ENCODE measurements at regions not wholly inside any gene's neighbourhood (a gene's known extent, or its start where the extent isn't known, plus 50 kb on each side); places are given as distances from the start of the nearest gene placed in this dataset.

- no peak for TF ChIP-seq POLR2AphosphoS5 (IDR thresholded peaks at IDR 0.05; ENCODE audit: low read depth, low read length)
- TF ChIP-seq FOXP2 (optimal IDR thresholded peaks at IDR 0.05; ENCODE audit: borderline replicate concordance, extremely low read depth, extremely low read length, insufficient read depth), result no peak
- TF ChIP-seq, protein P1, sequence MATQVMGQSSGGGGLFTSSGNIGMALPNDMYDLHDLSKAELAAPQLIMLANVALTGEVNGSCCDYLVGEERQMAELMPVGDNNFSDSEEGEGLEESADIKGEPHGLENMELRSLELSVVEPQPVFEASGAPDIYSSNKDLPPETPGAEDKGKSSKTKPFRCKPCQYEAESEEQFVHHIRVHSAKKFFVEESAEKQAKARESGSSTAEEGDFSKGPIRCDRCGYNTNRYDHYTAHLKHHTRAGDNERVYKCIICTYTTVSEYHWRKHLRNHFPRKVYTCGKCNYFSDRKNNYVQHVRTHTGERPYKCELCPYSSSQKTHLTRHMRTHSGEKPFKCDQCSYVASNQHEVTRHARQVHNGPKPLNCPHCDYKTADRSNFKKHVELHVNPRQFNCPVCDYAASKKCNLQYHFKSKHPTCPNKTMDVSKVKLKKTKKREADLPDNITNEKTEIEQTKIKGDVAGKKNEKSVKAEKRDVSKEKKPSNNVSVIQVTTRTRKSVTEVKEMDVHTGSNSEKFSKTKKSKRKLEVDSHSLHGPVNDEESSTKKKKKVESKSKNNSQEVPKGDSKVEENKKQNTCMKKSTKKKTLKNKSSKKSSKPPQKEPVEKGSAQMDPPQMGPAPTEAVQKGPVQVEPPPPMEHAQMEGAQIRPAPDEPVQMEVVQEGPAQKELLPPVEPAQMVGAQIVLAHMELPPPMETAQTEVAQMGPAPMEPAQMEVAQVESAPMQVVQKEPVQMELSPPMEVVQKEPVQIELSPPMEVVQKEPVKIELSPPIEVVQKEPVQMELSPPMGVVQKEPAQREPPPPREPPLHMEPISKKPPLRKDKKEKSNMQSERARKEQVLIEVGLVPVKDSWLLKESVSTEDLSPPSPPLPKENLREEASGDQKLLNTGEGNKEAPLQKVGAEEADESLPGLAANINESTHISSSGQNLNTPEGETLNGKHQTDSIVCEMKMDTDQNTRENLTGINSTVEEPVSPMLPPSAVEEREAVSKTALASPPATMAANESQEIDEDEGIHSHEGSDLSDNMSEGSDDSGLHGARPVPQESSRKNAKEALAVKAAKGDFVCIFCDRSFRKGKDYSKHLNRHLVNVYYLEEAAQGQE (IDR thresholded peaks at IDR 0.05; ENCODE audit: insufficient read depth in 1 of 2, low read depth in 2 of 2, low read length in 2 of 2), result no peak
- TF ChIP-seq SIN3A (IDR thresholded peaks at IDR 0.05; ENCODE audit: borderline replicate concordance, insufficient read depth, low read length), result no peak
- no peak for TF ChIP-seq TAF1 (IDR thresholded peaks at IDR 0.05; ENCODE audit: borderline replicate concordance, insufficient read depth, low read length)
Measured at GRCh38 chr2:64325852-64326577, 127.9 kb upstream of the LGALSL start.

- TF ChIP-seq, protein P1 (IDR thresholded peaks at IDR 0.05; ENCODE audit: insufficient read depth in 1 of 2, low read depth in 2 of 2, low read length in 2 of 2), result no peak
- TF ChIP-seq TAF1 (IDR thresholded peaks at IDR 0.05; ENCODE audit: borderline replicate concordance, insufficient read depth, low read length) (no peak), SIN3A (IDR thresholded peaks at IDR 0.05; ENCODE audit: borderline replicate concordance, insufficient read depth, low read length) (no peak), FOXP2 (optimal IDR thresholded peaks at IDR 0.05; ENCODE audit: borderline replicate concordance, extremely low read depth, extremely low read length, insufficient read depth) (no peak), POLR2AphosphoS5 (IDR thresholded peaks at IDR 0.05; ENCODE audit: low read depth, low read length) (no peak)
Measured at GRCh38 chr2:64326578-64327050, 127.3 kb upstream of the LGALSL start.

DNA sequence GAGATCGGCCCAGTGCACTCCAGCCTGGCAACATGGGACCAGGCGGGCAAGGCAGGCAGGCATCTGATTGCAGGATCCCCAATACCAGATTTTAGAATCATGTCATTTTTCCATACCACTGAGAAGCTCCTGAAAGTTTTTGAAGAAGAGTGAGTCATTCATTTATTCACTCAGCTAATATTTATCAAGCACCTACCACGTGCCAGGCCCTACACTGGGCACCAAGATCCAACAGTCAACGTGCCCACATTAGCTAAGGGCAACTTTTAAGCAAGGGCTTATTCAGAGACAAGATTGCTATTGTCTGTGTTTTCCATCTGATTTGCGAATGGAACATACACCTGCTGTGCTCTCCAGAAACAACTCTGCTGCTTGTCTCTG lies 126.8 kb upstream of the LGALSL start:
- TF ChIP-seq FOXP2 (optimal IDR thresholded peaks at IDR 0.05; ENCODE audit: borderline replicate concordance, extremely low read depth, extremely low read length, insufficient read depth) (no peak), TAF1 (IDR thresholded peaks at IDR 0.05; ENCODE audit: borderline replicate concordance, insufficient read depth, low read length) (no peak), SIN3A (IDR thresholded peaks at IDR 0.05; ENCODE audit: borderline replicate concordance, insufficient read depth, low read length) (no peak), POLR2AphosphoS5 (IDR thresholded peaks at IDR 0.05; ENCODE audit: low read depth, low read length) (no peak)
- TF ChIP-seq, protein P1 (IDR thresholded peaks at IDR 0.05; ENCODE audit: insufficient read depth in 1 of 2, low read depth in 2 of 2, low read length in 2 of 2), result no peak

GRCh38 chr2:64327510-64328414 lies 126.2 kb upstream of the LGALSL start:
- TF ChIP-seq POLR2AphosphoS5 (IDR thresholded peaks at IDR 0.05; ENCODE audit: low read depth, low read length), result no peak
- no peak for TF ChIP-seq SIN3A (IDR thresholded peaks at IDR 0.05; ENCODE audit: borderline replicate concordance, insufficient read depth, low read length)
- TF ChIP-seq FOXP2 (optimal IDR thresholded peaks at IDR 0.05; ENCODE audit: borderline replicate concordance, extremely low read depth, extremely low read length, insufficient read depth), result no peak
- TF ChIP-seq, protein P1 (IDR thresholded peaks at IDR 0.05; ENCODE audit: insufficient read depth in 1 of 2, low read depth in 2 of 2, low read length in 2 of 2), result no peak
- no peak for TF ChIP-seq TAF1 (IDR thresholded peaks at IDR 0.05; ENCODE audit: borderline replicate concordance, insufficient read depth, low read length)

Data from PFSK-1 (cell line).